HCT116 (cell line): ENCODE measurements at regions not wholly inside any gene's neighbourhood (a gene's known extent, or its start where the extent isn't known, plus 50 kb on each side); places are given as distances from the start of the nearest gene placed in this dataset.

Source experiments
- ATAC-seq: fragments of 200-7000 bp; cut with Tn5 transposase; 2 replicates; pipeline ENCODE4 v1.9.1; 2020; ENCODE audit warnings: mild to moderate bottlenecking, moderate library complexity
- BruUV-seq: library from RNA; stranded (reverse); fragments of 400-500 nt; replicated peaks from 2 replicates; lab custom pipeline; 2021; lab: Mats Ljungman, UMichigan
- CTCF ChIA-PET: fragments of 300-600 bp; sonication (Branson Sonifier 250); formaldehyde crosslinking; loops from one replicate; lab custom pipeline; 2021; ENCODE audit warnings: antibody characterized with exemption; lab: Charles Lee
- POLR2A ChIA-PET: fragments of 300-600, 350-600 bp; sonication (Branson Sonifier 250); formaldehyde crosslinking; loops from one replicate; lab custom pipeline; 2021; ENCODE audit warnings: antibody characterized with exemption; lab: Charles Lee
- RAD21 ChIA-PET, 2 experiments: fragments of 300-600 bp; sonication (Branson Sonifier 250); formaldehyde crosslinking; loops; one replicate each; lab custom pipeline; 2023; ENCODE audit warnings: low total read pairs in 2 of 2; ENCODE audit not compliant: uncharacterized antibody in 2 of 2, unreplicated experiment in 2 of 2, low non-redundant PET in 1 of 2; lab: Charles Lee
- DNase-seq: peaks from one replicate; pipeline ENCODE4 v3.0.0-alpha.2; 2010; ENCODE audit warnings: low read depth, low spot score
- H2AFZ ChIP-seq: fragments of 200-600 bp; shearing (Covaris generic), sonication (generic); 2 replicates; pipeline ENCODE4 v1.6.1; 2017; ENCODE audit warnings: low read depth, mixed run types, mixed read lengths, antibody characterized with exemption, low read length; ENCODE audit not compliant: poor library complexity, severe bottlenecking
- H3K27ac ChIP-seq: 2 replicates; pipeline ENCODE4 v1.5.1; 2012; ENCODE audit warnings: low read depth, low read length
- H3K27me3 ChIP-seq: fragments of 200-600 bp; sonication (generic); 2 replicates; pipeline ENCODE4 v1.6.1; 2016; ENCODE audit warnings: mixed run types, low read length, mixed read lengths; ENCODE audit not compliant: insufficient read depth
- H3K36me3 ChIP-seq, 2 experiments: fragments of 200-500 bp in 1 of 2; fragments of 200-600 bp in 1 of 2; sonication (Bioruptor generic) in 1 of 2; sonication (generic) in 1 of 2; 2 replicates each; pipeline versions ENCODE4 v1.5.1 to v1.6.1; 2014 to 2016; ENCODE audit warnings: low read length in 2 of 2, inconsistent platforms in 1 of 2, mixed read lengths in 1 of 2, mixed run types in 1 of 2; ENCODE audit not compliant: insufficient read depth in 2 of 2, control insufficient read depth in 1 of 2
- H3K4me1 ChIP-seq, 2 experiments: fragments of 200-600 bp in 1 of 2; sonication (generic) in 1 of 2; 2 replicates each; pipeline versions ENCODE4 v1.5.1 to v1.6.1; 2012 to 2017; ENCODE audit warnings: low read length in 2 of 2, inconsistent platforms in 1 of 2, mild to moderate bottlenecking in 1 of 2, mixed read lengths in 1 of 2, mixed run types in 1 of 2, moderate library complexity in 1 of 2; ENCODE audit not compliant: insufficient read depth in 2 of 2, control insufficient read depth in 1 of 2
- H3K4me2 ChIP-seq: fragments of 200-600 bp; sonication (generic); 2 replicates; pipeline ENCODE4 v1.6.1; 2017; ENCODE audit warnings: mixed run types, low read length, mixed read lengths
- H3K4me3 ChIP-seq, 2 experiments: fragments of 200-600 bp in 1 of 2; sonication (generic) in 1 of 2; replicated peaks in 1 of 2; 2 replicates each; pipeline ENCODE4 v1.5.1; 2011 to 2016; ENCODE audit warnings: low read length in 2 of 2, control low read depth in 1 of 2, low read depth in 1 of 2, mild to moderate bottlenecking in 1 of 2, mixed read lengths in 1 of 2, mixed run types in 1 of 2
- H3K79me2 ChIP-seq: fragments of 200-600 bp; sonication (generic); 2 replicates; pipeline ENCODE4 v1.6.1; 2017; ENCODE audit warnings: mild to moderate bottlenecking, mixed run types, low read length, moderate library complexity, mixed read lengths; ENCODE audit not compliant: insufficient read depth
- H3K9ac ChIP-seq: fragments of 200-600 bp; sonication (generic); 2 replicates; pipeline ENCODE4 v1.6.1; 2016; ENCODE audit warnings: low read length, mixed read lengths
- H3K9me2 ChIP-seq: fragments of 200-600 bp; sonication (generic), shearing (Covaris generic); 2 replicates; pipeline ENCODE4 v1.6.1; 2017; ENCODE audit warnings: mixed run types, mild to moderate bottlenecking, moderate library complexity; ENCODE audit not compliant: insufficient read depth
- H3K9me3 ChIP-seq, 2 experiments: fragments of 200-500 bp in 1 of 2; fragments of 200-600 bp in 1 of 2; sonication (Bioruptor generic) in 1 of 2; sonication (generic) in 1 of 2; 2 replicates each; pipeline ENCODE4 v1.6.1; 2014 to 2017; ENCODE audit warnings: low read length in 2 of 2, mixed read lengths in 2 of 2, inconsistent platforms in 1 of 2, low read depth in 1 of 2, mild to moderate bottlenecking in 1 of 2, mixed run types in 1 of 2, moderate library complexity in 1 of 2; ENCODE audit not compliant: control insufficient read depth in 1 of 2, insufficient read depth in 1 of 2
- H4K20me1 ChIP-seq: fragments of 200-600 bp; sonication (generic), shearing (Covaris generic); 2 replicates; pipeline ENCODE4 v1.6.1; 2017; ENCODE audit warnings: mixed run types, mild to moderate bottlenecking, moderate library complexity; ENCODE audit not compliant: insufficient read depth
- ATF3 ChIP-seq: IDR thresholded peaks from 2 replicates; pipeline ENCODE4 v1.6.1; 2012
- CEBPB ChIP-seq: IDR thresholded peaks from 2 replicates; pipeline ENCODE4 v1.6.1; 2012; ENCODE audit warnings: low read depth
- EGR1 ChIP-seq: IDR thresholded peaks from 2 replicates; pipeline ENCODE4 v1.6.1; 2012; ENCODE audit warnings: low read depth
- ELF1 ChIP-seq: IDR thresholded peaks from 2 replicates; pipeline ENCODE4 v1.6.1; 2012; ENCODE audit warnings: low read depth, borderline replicate concordance
- EZH2 ChIP-seq: fragments of 200-600 bp; sonication (generic); IDR thresholded peaks from 2 replicates; pipeline ENCODE4 v1.6.1; 2017; ENCODE audit warnings: antibody characterized with exemption, mixed run types
- EZH2phosphoT487 ChIP-seq: fragments of 200-600 bp; IDR thresholded peaks from 2 replicates; pipeline ENCODE4 v1.6.1; 2018; ENCODE audit warnings: antibody characterized with exemption, borderline replicate concordance
- FOSL1 ChIP-seq: IDR thresholded peaks from 2 replicates; pipeline ENCODE4 v1.6.1; 2012; ENCODE audit warnings: low read depth
- JUND ChIP-seq: IDR thresholded peaks from 2 replicates; pipeline ENCODE4 v1.6.1; 2012
- MAX ChIP-seq: IDR thresholded peaks from 2 replicates; pipeline ENCODE4 v1.6.1; 2012
- REST ChIP-seq: IDR thresholded peaks from 2 replicates; pipeline ENCODE4 v1.6.1; 2012; ENCODE audit warnings: low read depth
- SIN3A ChIP-seq: IDR thresholded peaks from 2 replicates; pipeline ENCODE4 v1.6.1; 2012; ENCODE audit warnings: low read depth
- SP1 ChIP-seq: IDR thresholded peaks from 2 replicates; pipeline ENCODE4 v1.6.1; 2012; ENCODE audit warnings: low read depth
- SRF ChIP-seq: IDR thresholded peaks from 2 replicates; pipeline ENCODE4 v1.6.1; 2012; ENCODE audit warnings: low read depth
- TCF7L2 ChIP-seq: IDR thresholded peaks from 2 replicates; pipeline ENCODE4 v1.7.0; 2011; ENCODE audit warnings: borderline replicate concordance, inconsistent platforms; ENCODE audit not compliant: insufficient read depth, insufficient read length; ENCODE audit errors: extremely low read depth
- YY1 ChIP-seq: IDR thresholded peaks from 2 replicates; pipeline ENCODE4 v1.6.1; 2011; ENCODE audit warnings: low read length, low read depth, moderate library complexity, mild to moderate bottlenecking; ENCODE audit not compliant: insufficient replicate concordance; ENCODE audit errors: extremely low read depth
- ZFX ChIP-seq: fragments of 450-650 bp; IDR thresholded peaks from 2 replicates; pipeline ENCODE4 v1.6.1; 2017
- intact Hi-C: fragments of 100-400 bp; cut with micrococcal nuclease; formaldehyde crosslinking; loops from 2 replicates; pipeline ENCODE4 v1.10.0; 2022

GRCh38 chr5:77157732-77158532, 52.5 kb upstream of the PDE8B start:
- TF ChIP-seq ATF3 (no peak), JUND (no peak), SIN3A (no peak), EZH2 (no peak), MAX (no peak), SRF (no peak), EZH2phosphoT487 (no peak), YY1 (no peak)
- CTCF ChIA-PET, result no interaction called here
- intact Hi-C loops, result no loop called here

GRCh38 chr5:77156379-77156778, 54.1 kb upstream of the PDE8B start:
- ATAC-seq, result no peak
- Histone ChIP-seq H3K9me3 (no peaks in the 10 kb centered on the region), H3K27me3 (no peaks in the 10 kb centered on the region), H3K4me2 (no peak overlapping the region), H3K4me1 (no peaks in the 10 kb centered on the region), H3K9me2 (no peaks in the 10 kb centered on the region), H3K36me3 (no peaks in the 10 kb centered on the region), H2AFZ (no peak overlapping the region), H3K9ac (no peak overlapping the region), H3K27ac (no peak overlapping the region), H3K4me3 (no peak overlapping the region), H4K20me1 (no peaks in the 10 kb centered on the region), H3K79me2 (no peaks in the 10 kb centered on the region)
- intact Hi-C loops, result no loop called here
- DNase-seq, result no peak
- ChIA-PET POLR2A (no interaction called here), RAD21 (no interaction called here), CTCF (no interaction called here)
- BruUV-seq, result no TSS peak
- TF ChIP-seq ATF3, result no peak
- no peak for TF ChIP-seq EZH2phosphoT487
- TF ChIP-seq SRF, result no peak
- TF ChIP-seq SP1, result no peak
- TF ChIP-seq FOSL1, result no peak
- TF ChIP-seq EGR1, result no peak
- no peak for TF ChIP-seq REST
- no peak for TF ChIP-seq ZFX
- no peak for TF ChIP-seq TCF7L2
- TF ChIP-seq ELF1, result no peak
- TF ChIP-seq EZH2, result no peak
- no peak for TF ChIP-seq CEBPB
- TF ChIP-seq SIN3A, result no peak
- TF ChIP-seq MAX, result no peak
- TF ChIP-seq YY1, result no peak

More at GRCh38 chr5:77157732-77158532, 52.5 kb upstream of the PDE8B start:
- no peak overlapping the region for H3K27ac ChIP-seq
- POLR2A ChIA-PET, result no interaction called here
- no peak overlapping the region for H3K4me2 ChIP-seq
- ATAC-seq, result no peak
- no peak overlapping the region for H3K9ac ChIP-seq
- RAD21 ChIA-PET, result no interaction called here
- no peaks in the 10 kb centered on the region for H3K9me3 ChIP-seq
- DNase-seq, result no peak
- no peaks in the 10 kb centered on the region for H4K20me1 ChIP-seq
- no peaks in the 10 kb centered on the region for H3K27me3 ChIP-seq
- BruUV-seq, result no TSS peak
- H3K4me3 ChIP-seq, result no peak overlapping the region
- H3K36me3 ChIP-seq, result no peaks in the 10 kb centered on the region
- H3K9me2 ChIP-seq, result no peaks in the 10 kb centered on the region
- H3K4me1 ChIP-seq, result no peaks in the 10 kb centered on the region
- no peak overlapping the region for H2AFZ ChIP-seq
- H3K79me2 ChIP-seq, result no peaks in the 10 kb centered on the region
